OCI-LY3 (cell line): ENCODE measurements at regions not wholly inside any gene's neighbourhood (a gene's known extent, or its start where the extent isn't known, plus 50 kb on each side); places are given as distances from the start of the nearest gene placed in this dataset.

ENCODE experiments used
- CTCF ChIP-seq: fragments of 200-600, 300-600 bp; sonication (generic); IDR thresholded peaks from 2 replicates; pipeline ENCODE4 v1.5.1; 2014; ENCODE audit warnings: antibody characterized with exemption, low read length, low read depth
- EZH2phosphoT487 ChIP-seq: fragments of 200-600 bp; shearing (Covaris generic); IDR thresholded peaks from 2 replicates; pipeline ENCODE4 v1.6.1; 2018; ENCODE audit warnings: antibody characterized with exemption, mixed run types, low read depth

- TF ChIP-seq CTCF (peak; percentile 53), EZH2phosphoT487 (no peak)
Observed at GRCh38 chr1:37177230-37177864, 143.0 kb upstream of the GRIK3 start.
